ENCODE measurements at regions not wholly inside any gene's neighbourhood (a gene's known extent, or its start where the extent isn't known, plus 50 kb on each side); places are given as distances from the start of the nearest gene placed in this dataset.

DNA sequence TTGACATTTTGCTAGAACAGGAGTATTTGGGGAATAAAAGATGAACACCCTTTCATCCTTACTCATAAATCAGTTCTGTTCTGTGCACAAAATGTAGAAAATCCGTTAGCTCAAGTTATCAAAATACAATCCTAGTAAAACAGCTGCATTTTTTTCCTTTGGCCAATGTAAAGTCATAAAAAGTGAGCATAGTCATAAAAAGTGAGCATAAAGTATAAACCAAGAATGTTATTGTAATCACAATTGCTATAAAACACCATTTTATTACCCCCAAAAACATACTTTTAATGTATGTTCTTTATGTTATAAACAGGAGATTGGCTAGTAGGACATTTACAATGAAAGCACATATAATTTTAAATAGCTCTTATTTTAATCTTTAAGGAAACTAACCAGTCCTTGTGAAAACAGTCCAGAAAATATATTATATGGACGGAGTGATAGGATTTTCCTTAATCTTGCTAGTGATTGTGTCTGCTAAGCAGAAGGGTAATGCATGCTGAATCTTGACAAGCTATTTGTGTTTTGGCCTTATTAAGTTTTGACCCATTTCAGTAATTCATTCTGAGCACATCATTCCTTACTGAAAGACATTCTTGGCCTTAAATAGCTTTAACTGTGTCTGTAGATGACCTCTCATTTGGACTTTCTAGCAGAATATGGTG, 891.8 kb downstream of the DSC3 start:
- TF ChIP-seq CTCF (conservative IDR thresholded peaks at IDR 0.05 in 1 of 2, IDR thresholded peaks at IDR 0.05 in 1 of 2; ENCODE audit: extremely low read depth in 1 of 2, insufficient read depth in 1 of 2, low read depth in 1 of 2, low read length in 2 of 2) (no peak), EZH2 (IDR thresholded peaks at IDR 0.05; ENCODE audit: borderline replicate concordance, low read length) (no peak)

Measured in mammary epithelial cell (primary cell).